ENCODE measurements at regions not wholly inside any gene's neighbourhood (a gene's known extent, or its start where the extent isn't known, plus 50 kb on each side); places are given as distances from the start of the nearest gene placed in this dataset.

GRCh38 chr10:8563478-8563877 lies 509.0 kb downstream of the GATA3 start:
- Histone ChIP-seq H3F3A (ENCODE audit: low read depth) (no peaks in the 10 kb centered on the region), H3K9me3 (ENCODE audit: low read depth) (no peaks in the 10 kb centered on the region), H4K20me1 (ENCODE audit: low read depth) (no peaks in the 10 kb centered on the region), H3K79me2 (ENCODE audit: low read depth) (no peaks in the 10 kb centered on the region), H3K4me3 (no peak overlapping the region), H2AFZ (replicated peaks) (no peak overlapping the region), H3K36me3 (no peaks in the 10 kb centered on the region), H3K27me3 (no peaks in the 10 kb centered on the region), H3K9ac (no peak overlapping the region), H3K4me1 (no peaks in the 10 kb centered on the region), H3K27ac (no peak overlapping the region), H3K4me2 (no peak overlapping the region)
- Mint-ChIP-seq H3K4me3 (no peak overlapping the region), H3K36me3 (no peaks in the 10 kb centered on the region), H3K9me3 (no peaks in the 10 kb centered on the region), H3K27me3 (ENCODE audit: insufficient read depth, low read depth) (peaks cover 4% of the 10 kb centered on the region), H3K27ac (no peak overlapping the region), H3K4me1 (peaks cover 4% of the 10 kb centered on the region)
- TF ChIP-seq EZH2phosphoT487 (IDR thresholded peaks at IDR 0.05): no peak
- TF ChIP-seq CTCF (IDR thresholded peaks at IDR 0.05): no peak
- TF ChIP-seq EZH2 (IDR thresholded peaks at IDR 0.05): no peak
- DNase-seq (ENCODE audit: low spot score): no peak

DNA sequence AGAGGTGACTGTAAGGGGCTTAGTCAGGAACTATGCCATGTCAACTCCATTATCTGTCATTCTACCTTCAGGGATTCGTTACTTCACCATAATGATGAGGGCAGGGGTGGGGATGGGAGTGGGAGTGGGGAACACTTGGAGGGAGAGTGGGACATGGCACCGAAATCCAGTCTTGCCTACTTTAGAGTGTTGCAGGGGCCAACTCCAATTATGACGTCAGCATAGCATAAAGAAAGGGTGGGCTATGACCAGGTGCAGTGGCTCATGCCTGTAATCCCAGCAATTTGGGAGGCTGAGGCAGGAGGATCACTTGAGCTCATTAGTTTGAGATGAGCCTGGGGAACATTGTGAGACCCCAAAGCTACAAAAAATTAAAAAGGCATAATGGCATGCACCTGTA lies 512.2 kb downstream of the GATA3 start:
- Mint-ChIP-seq H3K4me3 (no peak overlapping the region), H3K27me3 (ENCODE audit: insufficient read depth, low read depth) (peaks cover 4% of the 10 kb centered on the region), H3K36me3 (no peaks in the 10 kb centered on the region), H3K9me3 (no peaks in the 10 kb centered on the region), H3K27ac (no peak overlapping the region), H3K4me1 (peaks cover 4% of the 10 kb centered on the region)
- TF ChIP-seq EZH2phosphoT487 (IDR thresholded peaks at IDR 0.05): no peak
- Histone ChIP-seq H3K79me2 (ENCODE audit: low read depth) (no peaks in the 10 kb centered on the region), H3K9ac (no peak overlapping the region), H2AFZ (replicated peaks) (no peak overlapping the region), H3F3A (ENCODE audit: low read depth) (no peaks in the 10 kb centered on the region), H3K4me3 (no peak overlapping the region), H3K27me3 (no peaks in the 10 kb centered on the region), H3K4me2 (no peak overlapping the region), H3K27ac (no peak overlapping the region), H3K36me3 (no peaks in the 10 kb centered on the region), H3K9me3 (ENCODE audit: low read depth) (no peaks in the 10 kb centered on the region), H3K4me1 (no peaks in the 10 kb centered on the region), H4K20me1 (ENCODE audit: low read depth) (no peaks in the 10 kb centered on the region)
- DNase-seq (ENCODE audit: low spot score): no peak

- Mint-ChIP-seq H3K4me3 (no peak overlapping the region), H3K4me1 (peaks cover 4% of the 10 kb centered on the region), H3K9me3 (no peaks in the 10 kb centered on the region), H3K27ac (no peak overlapping the region), H3K27me3 (ENCODE audit: insufficient read depth, low read depth) (peaks cover 4% of the 10 kb centered on the region), H3K36me3 (no peaks in the 10 kb centered on the region)
- H3K9me3 ChIP-seq (ENCODE audit: low read depth): no peaks in the 10 kb centered on the region
- no peak overlapping the region for H3K9ac ChIP-seq
- TF ChIP-seq EZH2 (IDR thresholded peaks at IDR 0.05): no peak
- H3K27ac ChIP-seq: no peak overlapping the region
- no peaks in the 10 kb centered on the region for H4K20me1 ChIP-seq (ENCODE audit: low read depth)
- H3K4me2 ChIP-seq: no peak overlapping the region
- no peaks in the 10 kb centered on the region for H3F3A ChIP-seq (ENCODE audit: low read depth)
- no peaks in the 10 kb centered on the region for H3K4me1 ChIP-seq
- H2AFZ ChIP-seq (replicated peaks): no peak overlapping the region
- H3K27me3 ChIP-seq: no peaks in the 10 kb centered on the region
- H3K4me3 ChIP-seq: no peak overlapping the region
- no peaks in the 10 kb centered on the region for H3K79me2 ChIP-seq (ENCODE audit: low read depth)
- no peak for DNase-seq (ENCODE audit: low spot score)
- H3K36me3 ChIP-seq: no peaks in the 10 kb centered on the region
These were observed 513.9 kb downstream of the GATA3 start for GRCh38 chr10:8568401-8568800.

DNA sequence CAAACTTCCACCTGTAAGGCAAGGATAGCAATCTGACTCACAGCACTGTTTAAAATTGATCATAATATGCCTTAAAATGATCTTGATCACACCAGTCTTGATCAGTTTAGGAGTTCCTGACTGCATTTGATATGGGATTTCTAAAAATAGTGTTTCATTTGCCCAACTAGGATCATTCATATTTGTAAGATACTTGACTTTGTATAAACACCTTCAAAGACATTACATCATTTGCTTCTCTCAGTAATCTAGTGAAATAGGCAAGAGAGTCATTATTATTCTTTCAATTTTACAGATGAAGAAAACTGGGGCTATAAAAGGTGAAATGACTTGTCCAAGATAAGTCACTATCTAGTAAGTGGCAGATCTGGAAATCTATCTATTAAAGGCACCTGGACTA lies 521.1 kb downstream of the GATA3 start:
- Mint-ChIP-seq H3K4me1 (peaks cover 3% of the 10 kb centered on the region), H3K36me3 (no peaks in the 10 kb centered on the region), H3K9me3 (no peaks in the 10 kb centered on the region), H3K27me3 (ENCODE audit: insufficient read depth, low read depth) (peaks cover 2% of the 10 kb centered on the region), H3K4me3 (no peak overlapping the region), H3K27ac (no peak overlapping the region)
- H3K79me2 ChIP-seq (ENCODE audit: low read depth): no peaks in the 10 kb centered on the region
- no peak overlapping the region for H3K4me3 ChIP-seq
- H4K20me1 ChIP-seq (ENCODE audit: low read depth): no peaks in the 10 kb centered on the region
- H3K4me2 ChIP-seq: no peak overlapping the region
- H2AFZ ChIP-seq (replicated peaks): no peak overlapping the region
- no peaks in the 10 kb centered on the region for H3F3A ChIP-seq (ENCODE audit: low read depth)
- no peaks in the 10 kb centered on the region for H3K27me3 ChIP-seq
- no peak overlapping the region for H3K9ac ChIP-seq
- TF ChIP-seq EZH2 (IDR thresholded peaks at IDR 0.05) (no peak), CTCF (IDR thresholded peaks at IDR 0.05) (no peak), EZH2phosphoT487 (IDR thresholded peaks at IDR 0.05) (no peak)
- H3K27ac ChIP-seq: no peak overlapping the region
- H3K36me3 ChIP-seq: no peaks in the 10 kb centered on the region
- no peaks in the 10 kb centered on the region for H3K9me3 ChIP-seq (ENCODE audit: low read depth)
- H3K4me1 ChIP-seq: no peaks in the 10 kb centered on the region
- no peak for DNase-seq (ENCODE audit: low spot score)

All from neural progenitor cell (in vitro differentiated cells).